HPDE6-E6E7 (cell line): ENCODE measurements at regions not wholly inside any gene's neighbourhood (a gene's known extent, or its start where the extent isn't known, plus 50 kb on each side); places are given as distances from the start of the nearest gene placed in this dataset.

Experiments
- DNase-seq: peaks from one replicate; pipeline ENCODE4 v3.0.0; 2011; ENCODE audit warnings: missing footprints; ENCODE audit errors: extremely low spot score

GRCh38 chr17:6940186-6940649 is 55.6 kb upstream of the ALOX12 start:
- DNase-seq, result no peak

GRCh38 chr17:6941989-6942388 is 53.9 kb upstream of the ALOX12 start:
- no peak for DNase-seq

GRCh38 chr17:6943406-6943805 is 52.4 kb upstream of the ALOX12 start:
- no peak for DNase-seq
